ENCODE measurements at regions not wholly inside any gene's neighbourhood (a gene's known extent, or its start where the extent isn't known, plus 50 kb on each side); places are given as distances from the start of the nearest gene placed in this dataset.

DNA sequence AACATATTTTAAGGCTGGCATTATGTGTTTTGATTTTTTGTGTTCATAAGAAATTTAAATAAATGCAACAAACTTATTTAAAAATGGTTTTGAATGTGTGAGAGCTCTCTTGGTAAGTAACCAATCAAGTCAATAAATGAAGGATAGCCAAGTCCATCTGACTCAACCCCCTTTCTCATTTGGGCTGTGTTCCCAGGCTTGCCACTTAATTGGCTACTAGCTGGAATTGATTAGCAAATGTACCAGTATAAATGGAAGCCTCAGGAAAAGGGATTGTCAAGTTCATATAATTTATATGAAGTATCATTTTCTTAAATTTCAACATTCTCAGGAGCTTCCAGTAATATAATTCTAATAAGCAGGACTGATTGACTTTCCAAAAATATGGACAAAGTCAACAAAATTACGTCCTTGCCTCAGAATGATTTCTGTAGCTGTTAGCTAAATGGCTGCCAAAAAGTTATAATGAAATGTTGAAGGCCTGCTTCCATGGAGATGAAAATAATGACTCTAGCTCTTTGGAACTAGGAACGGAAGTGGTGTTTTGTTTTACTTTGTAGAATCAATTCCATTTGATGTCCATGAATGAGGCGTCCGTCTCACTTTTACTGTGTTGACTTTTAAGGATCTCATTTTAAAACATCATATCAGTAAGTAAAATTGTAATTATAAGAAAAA is 614.9 kb downstream of the CDH26 start:
- intact Hi-C loops (cut with micrococcal nuclease; ENCODE audit: unreplicated experiment) (no loop called here), in situ Hi-C loops (cut with HindIII; ENCODE audit: low pct_unique_long_range_greater_than_20kb, low sequenced_read_pairs) (no loop called here)
- ATAC-seq, result no peak
- CTCF ChIA-PET, result no interaction called here
- Histone ChIP-seq H3K9me3 (ENCODE audit: control insufficient read depth, insufficient read depth, low read depth, low read length) (no peaks in the 10 kb centered on the region), H3K4me3 (ENCODE audit: low read depth in 2 of 2, low read length in 2 of 2) (no peak overlapping the region), H3K4me1 (ENCODE audit: control insufficient read depth, insufficient read depth, low read length) (no peaks in the 10 kb centered on the region), H3K27ac (ENCODE audit: low read length) (no peak overlapping the region), H3K27me3 (ENCODE audit: control insufficient read depth, insufficient read depth, low read length) (no peaks in the 10 kb centered on the region), H3K36me3 (ENCODE audit: control insufficient read depth, insufficient read depth, low read length) (no peaks in the 10 kb centered on the region)
- BruUV-seq (replicated peaks), result no TSS peak
- POLR2A ChIA-PET, result no interaction called here
- TF ChIP-seq TCF7L2 (IDR thresholded peaks at IDR 0.05; ENCODE audit: low read depth, low read length) (no peak), SIN3A (IDR thresholded peaks at IDR 0.05; ENCODE audit: borderline replicate concordance, insufficient read depth, low read depth, low read length) (no peak), POLR2AphosphoS5 (IDR thresholded peaks at IDR 0.05; ENCODE audit: low read depth, low read length) (no peak)
- TF ChIP-seq, protein P1, sequence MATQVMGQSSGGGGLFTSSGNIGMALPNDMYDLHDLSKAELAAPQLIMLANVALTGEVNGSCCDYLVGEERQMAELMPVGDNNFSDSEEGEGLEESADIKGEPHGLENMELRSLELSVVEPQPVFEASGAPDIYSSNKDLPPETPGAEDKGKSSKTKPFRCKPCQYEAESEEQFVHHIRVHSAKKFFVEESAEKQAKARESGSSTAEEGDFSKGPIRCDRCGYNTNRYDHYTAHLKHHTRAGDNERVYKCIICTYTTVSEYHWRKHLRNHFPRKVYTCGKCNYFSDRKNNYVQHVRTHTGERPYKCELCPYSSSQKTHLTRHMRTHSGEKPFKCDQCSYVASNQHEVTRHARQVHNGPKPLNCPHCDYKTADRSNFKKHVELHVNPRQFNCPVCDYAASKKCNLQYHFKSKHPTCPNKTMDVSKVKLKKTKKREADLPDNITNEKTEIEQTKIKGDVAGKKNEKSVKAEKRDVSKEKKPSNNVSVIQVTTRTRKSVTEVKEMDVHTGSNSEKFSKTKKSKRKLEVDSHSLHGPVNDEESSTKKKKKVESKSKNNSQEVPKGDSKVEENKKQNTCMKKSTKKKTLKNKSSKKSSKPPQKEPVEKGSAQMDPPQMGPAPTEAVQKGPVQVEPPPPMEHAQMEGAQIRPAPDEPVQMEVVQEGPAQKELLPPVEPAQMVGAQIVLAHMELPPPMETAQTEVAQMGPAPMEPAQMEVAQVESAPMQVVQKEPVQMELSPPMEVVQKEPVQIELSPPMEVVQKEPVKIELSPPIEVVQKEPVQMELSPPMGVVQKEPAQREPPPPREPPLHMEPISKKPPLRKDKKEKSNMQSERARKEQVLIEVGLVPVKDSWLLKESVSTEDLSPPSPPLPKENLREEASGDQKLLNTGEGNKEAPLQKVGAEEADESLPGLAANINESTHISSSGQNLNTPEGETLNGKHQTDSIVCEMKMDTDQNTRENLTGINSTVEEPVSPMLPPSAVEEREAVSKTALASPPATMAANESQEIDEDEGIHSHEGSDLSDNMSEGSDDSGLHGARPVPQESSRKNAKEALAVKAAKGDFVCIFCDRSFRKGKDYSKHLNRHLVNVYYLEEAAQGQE (IDR thresholded peaks at IDR 0.05; ENCODE audit: insufficient read depth in 1 of 2, low read depth in 2 of 2, low read length in 1 of 2), result no peak
- TF ChIP-seq, protein P2, sequence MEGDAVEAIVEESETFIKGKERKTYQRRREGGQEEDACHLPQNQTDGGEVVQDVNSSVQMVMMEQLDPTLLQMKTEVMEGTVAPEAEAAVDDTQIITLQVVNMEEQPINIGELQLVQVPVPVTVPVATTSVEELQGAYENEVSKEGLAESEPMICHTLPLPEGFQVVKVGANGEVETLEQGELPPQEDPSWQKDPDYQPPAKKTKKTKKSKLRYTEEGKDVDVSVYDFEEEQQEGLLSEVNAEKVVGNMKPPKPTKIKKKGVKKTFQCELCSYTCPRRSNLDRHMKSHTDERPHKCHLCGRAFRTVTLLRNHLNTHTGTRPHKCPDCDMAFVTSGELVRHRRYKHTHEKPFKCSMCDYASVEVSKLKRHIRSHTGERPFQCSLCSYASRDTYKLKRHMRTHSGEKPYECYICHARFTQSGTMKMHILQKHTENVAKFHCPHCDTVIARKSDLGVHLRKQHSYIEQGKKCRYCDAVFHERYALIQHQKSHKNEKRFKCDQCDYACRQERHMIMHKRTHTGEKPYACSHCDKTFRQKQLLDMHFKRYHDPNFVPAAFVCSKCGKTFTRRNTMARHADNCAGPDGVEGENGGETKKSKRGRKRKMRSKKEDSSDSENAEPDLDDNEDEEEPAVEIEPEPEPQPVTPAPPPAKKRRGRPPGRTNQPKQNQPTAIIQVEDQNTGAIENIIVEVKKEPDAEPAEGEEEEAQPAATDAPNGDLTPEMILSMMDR (IDR thresholded peaks at IDR 0.05), result no peak
- no peak for DNase-seq (ENCODE audit: low read depth, low spot score)

DNA sequence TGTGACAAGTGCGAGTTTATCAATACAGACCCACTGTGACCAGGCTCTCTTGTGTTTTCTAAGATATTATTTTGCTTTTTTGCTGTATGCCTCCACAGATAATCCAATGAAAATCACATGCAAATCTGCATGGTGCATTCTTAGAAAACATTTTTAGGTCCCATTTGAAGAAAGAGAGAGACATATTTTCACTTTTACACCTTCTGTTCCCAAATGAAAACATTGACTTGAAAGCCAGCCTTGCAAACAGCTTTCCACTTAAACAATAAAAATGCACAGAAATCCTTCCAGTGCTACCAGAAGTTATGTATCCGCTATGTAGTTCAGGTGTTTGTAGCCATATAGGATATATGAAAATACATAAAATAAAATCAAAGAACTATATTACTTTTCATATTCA is 618.0 kb downstream of the CDH26 start:
- H3K4me1 ChIP-seq (ENCODE audit: control insufficient read depth, insufficient read depth, low read length), result no peaks in the 10 kb centered on the region
- H3K27ac ChIP-seq (ENCODE audit: low read length), result no peak overlapping the region
- intact Hi-C loops (cut with micrococcal nuclease; ENCODE audit: unreplicated experiment), result no loop called here
- H3K27me3 ChIP-seq (ENCODE audit: control insufficient read depth, insufficient read depth, low read length), result peaks cover under 1% of the 10 kb centered on the region; the same call in 1 of the 2 replicates
- ATAC-seq (no peak), DNase-seq (ENCODE audit: low read depth, low spot score) (no peak)
- no peaks in the 10 kb centered on the region for H3K9me3 ChIP-seq (ENCODE audit: control insufficient read depth, insufficient read depth, low read depth, low read length)
- H3K4me3 ChIP-seq (ENCODE audit: low read depth in 2 of 2, low read length in 2 of 2), result no peak overlapping the region
- CTCF ChIA-PET, result no interaction called here
- in situ Hi-C loops (cut with HindIII; ENCODE audit: low pct_unique_long_range_greater_than_20kb, low sequenced_read_pairs), result no loop called here
- TF ChIP-seq POLR2AphosphoS5 (IDR thresholded peaks at IDR 0.05; ENCODE audit: low read depth, low read length) (no peak), SIN3A (IDR thresholded peaks at IDR 0.05; ENCODE audit: borderline replicate concordance, insufficient read depth, low read depth, low read length) (no peak), TCF7L2 (IDR thresholded peaks at IDR 0.05; ENCODE audit: low read depth, low read length) (no peak)
- TF ChIP-seq, protein P2 (IDR thresholded peaks at IDR 0.05), result no peak
- TF ChIP-seq, protein P1 (IDR thresholded peaks at IDR 0.05; ENCODE audit: insufficient read depth in 1 of 2, low read depth in 2 of 2, low read length in 1 of 2), result no peak
- POLR2A ChIA-PET, result no interaction called here
- BruUV-seq (replicated peaks), result no TSS peak
- no peaks in the 10 kb centered on the region for H3K36me3 ChIP-seq (ENCODE audit: control insufficient read depth, insufficient read depth, low read length)

Measured in Panc1 (cell line).